CD4-positive, alpha-beta T cell treated with Interleukin-12 subunit alpha and Interleukin-12 subunit beta, for 1 hour (primary cell): ENCODE measurements at regions not wholly inside any gene's neighbourhood (a gene's known extent, or its start where the extent isn't known, plus 50 kb on each side); places are given as distances from the start of the nearest gene placed in this dataset.

Experiments used
- DNase-seq: peaks from one replicate; pipeline ENCODE4 v3.0.0-alpha.2; 2020

- no peak for DNase-seq
Measured at GRCh38 chr17:33580215-33580614, 287.1 kb upstream of the ASIC2 start.

- DNase-seq = no peak
Measured at GRCh38 chr17:33582661-33583060, 289.6 kb upstream of the ASIC2 start.

DNA sequence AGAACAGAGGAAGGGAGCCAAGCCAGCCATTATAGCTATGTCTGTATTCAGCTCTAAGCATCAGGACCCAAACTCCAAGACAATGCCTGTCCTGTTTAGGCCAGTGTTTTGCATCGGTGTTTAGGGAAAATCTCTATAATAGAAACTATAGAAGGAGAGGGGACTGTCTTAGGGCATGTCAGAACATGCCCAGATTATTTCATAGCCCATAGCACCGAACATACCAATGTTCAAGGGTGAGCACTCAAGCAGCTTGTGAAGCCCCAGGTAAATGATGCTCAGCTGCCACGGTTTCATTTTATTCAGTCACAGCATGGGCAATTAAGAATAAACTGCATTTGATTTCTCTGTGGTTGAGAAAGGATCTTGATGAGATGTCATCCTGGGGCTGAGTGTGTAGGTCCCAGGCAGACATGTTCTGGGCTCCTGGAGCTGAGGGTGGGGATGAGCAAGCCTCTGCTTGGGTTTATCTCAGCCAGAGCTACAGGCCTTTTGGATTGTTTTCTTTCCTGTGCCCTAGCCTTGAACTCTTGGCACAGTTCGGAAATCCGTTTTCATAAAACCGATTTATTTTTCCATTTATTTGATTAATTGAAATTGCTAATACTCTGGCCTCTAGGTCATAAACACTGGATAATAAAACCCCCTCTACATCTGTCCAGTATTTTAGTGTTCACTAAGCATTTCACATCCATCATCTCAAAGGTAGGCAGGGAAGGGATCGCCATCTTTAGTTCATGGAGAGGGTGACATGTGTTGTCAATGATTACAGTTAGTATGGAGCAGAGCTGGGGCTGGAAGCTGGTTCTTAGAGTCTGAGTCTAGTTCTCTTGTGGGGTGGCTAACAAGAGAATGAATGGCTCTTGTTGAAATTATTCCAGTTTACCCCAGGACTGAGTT is 290.7 kb upstream of the ASIC2 start:
- DNase-seq = no peak

DNA sequence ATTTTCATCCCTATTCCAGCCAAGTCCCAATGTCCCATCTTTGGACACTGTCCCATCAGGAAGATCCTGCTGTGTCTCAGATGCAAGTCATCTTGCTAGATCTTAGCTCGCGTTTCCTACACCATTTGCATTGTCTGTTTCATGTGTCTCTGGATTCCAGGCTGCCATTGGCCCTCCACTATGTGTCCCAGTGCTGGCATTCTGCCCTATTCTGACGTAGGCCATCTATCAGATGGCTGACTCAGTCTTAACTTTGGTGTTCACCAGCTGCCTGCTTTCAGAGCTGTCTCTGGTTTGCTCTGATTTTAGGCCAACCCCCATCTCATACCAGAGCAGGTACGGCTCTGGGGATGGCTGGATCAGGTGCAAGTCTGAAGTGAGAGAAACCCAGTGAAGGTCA is 300.9 kb upstream of the ASIC2 start:
- DNase-seq = no peak

DNA sequence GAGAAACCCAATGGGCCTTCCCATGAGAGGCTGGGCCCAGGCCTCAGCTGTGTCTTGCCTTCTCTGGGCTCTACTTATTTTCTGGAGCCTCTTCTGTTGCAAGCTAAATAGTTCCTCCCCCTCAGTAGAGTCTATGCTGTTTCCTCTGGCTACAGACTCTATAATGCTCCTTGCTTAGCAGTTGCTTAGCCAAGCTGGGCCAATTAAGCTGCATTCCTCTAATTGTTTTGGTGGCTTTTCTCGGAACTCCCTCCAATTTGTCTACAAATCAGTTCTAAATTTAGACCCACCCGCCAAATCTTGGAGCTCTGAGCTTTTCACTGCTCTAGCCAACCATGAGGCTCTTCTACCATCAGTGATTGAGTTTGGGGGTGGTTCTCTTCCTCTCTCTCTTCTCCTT is 302.7 kb upstream of the ASIC2 start:
- DNase-seq = no peak

- DNase-seq = no peak
Measured at GRCh38 chr17:33596899-33597298, 303.8 kb upstream of the ASIC2 start.

DNA sequence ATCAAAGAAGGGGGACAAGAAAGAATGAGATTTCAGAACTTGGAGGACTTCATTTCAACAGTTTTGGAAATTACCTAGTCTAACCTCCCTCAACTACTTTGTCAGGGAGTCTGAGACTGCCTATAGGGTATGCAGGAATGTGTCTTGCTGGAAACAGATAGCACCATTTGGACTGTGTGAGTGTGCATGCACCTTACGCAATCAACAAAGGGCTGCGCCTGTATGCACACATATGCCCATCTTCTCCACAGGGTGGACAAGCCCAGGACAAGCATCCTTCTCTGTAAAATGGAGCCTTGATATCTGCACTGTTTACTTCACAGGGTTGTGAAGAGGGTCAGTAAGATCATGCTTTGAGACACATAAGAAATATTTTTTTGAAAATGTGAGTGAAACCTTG is 305.7 kb upstream of the ASIC2 start:
- DNase-seq = no peak

DNA sequence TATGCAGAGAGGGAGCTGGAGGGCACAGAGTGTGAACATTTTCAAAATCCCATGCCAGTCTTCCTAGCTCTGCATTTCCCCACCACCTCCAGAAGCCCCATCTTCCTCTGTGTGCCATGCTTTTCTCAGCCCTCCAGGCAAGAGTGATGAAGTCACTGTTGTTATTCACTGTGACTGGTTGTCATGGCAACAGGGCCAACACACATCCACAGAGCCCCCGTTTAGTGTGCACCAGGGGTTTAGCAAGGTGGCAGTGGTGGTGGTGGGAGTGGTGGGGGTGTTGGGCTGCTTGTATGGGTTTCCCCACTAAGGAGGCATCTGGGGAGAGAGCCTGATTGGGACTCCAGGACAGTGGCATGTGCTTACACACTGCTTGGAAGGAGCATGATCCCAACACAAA is 309.9 kb upstream of the ASIC2 start:
- DNase-seq = no peak

DNA sequence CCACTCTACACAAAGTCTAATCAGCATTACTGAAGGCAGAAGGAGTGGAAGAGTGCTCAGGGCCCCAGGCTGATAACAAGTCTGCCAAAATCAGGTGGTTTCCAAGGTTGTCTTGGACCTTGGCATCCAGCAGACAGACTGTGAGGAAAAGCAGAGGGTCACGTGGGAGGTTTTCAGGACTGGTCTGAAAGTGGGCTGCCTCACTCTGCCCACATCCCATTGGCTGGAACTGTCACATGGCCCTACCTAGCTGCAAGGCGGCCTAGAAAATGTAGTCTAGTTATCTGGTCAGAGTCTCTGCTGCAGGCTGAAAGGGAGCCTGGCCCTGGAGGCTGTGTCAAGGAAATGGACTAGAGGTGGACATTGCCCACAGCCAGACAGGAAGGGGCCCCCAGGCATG is 310.7 kb upstream of the ASIC2 start:
- no peak for DNase-seq

- DNase-seq = no peak
Measured at GRCh38 chr17:33611532-33611931, 318.4 kb upstream of the ASIC2 start.

GRCh38 chr17:33615861-33616260 is 322.8 kb upstream of the ASIC2 start:
- DNase-seq = no peak

DNA sequence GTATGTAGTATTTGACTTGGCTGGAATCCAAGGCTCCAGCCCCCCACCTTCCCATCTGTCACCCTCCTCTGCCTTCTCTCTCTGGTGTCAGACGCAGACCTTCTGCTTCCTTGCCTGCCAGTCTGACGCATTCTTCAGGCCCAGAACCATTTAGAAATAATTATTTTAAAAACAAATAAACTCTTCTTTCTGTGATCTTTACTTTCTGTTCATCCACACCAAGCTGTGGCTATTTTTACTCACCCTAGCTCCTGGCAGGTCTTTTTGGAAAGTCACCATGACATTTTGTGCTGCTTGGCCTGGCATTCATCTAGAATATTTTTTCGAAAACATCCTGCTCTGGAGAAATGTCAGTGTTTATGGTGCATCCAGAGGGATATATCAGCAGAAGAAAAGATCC is 330.7 kb upstream of the ASIC2 start:
- no peak for DNase-seq

DNA sequence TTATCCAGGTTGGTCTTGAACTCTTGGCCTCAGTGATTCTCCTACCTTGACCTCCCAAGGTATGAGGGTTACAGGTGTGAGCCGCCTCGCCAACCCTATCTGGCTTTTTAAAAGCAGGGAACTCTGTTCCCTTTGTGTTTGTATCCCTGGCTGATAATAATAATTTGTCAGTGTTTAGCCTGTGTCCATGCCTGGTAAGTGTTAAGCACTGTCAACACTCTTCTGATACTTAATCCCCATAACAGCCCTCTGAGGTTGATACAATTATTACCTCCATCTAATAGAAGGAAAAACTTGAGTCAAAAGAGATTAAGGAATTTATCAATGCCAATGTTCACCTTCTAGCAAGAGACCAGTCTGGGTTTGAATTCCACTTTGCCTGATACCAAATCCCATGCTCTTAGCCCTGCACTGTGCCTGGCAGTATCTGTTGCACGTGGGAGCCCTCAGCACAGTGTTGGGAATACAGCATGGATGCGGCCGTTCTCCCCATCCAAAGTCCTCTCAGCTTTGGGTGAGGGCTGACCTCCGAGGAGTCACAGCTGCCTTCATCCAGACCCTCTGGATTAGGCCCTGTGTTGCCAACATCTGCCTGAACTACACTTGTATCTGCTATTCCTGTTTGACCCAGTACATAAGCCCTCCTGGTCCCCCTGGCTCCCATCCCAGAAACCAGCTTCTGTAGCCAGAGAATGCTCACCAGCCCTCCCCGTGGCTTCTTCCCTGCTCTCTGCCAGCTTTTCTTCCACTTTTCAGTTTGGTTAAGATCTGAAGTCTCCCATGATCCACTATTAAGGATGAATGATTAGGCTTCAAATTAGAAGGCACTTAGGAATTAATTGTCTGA is 335.6 kb upstream of the ASIC2 start:
- no peak for DNase-seq

- DNase-seq = no peak
Measured at GRCh38 chr17:33633446-33633845, 340.4 kb upstream of the ASIC2 start.

DNA sequence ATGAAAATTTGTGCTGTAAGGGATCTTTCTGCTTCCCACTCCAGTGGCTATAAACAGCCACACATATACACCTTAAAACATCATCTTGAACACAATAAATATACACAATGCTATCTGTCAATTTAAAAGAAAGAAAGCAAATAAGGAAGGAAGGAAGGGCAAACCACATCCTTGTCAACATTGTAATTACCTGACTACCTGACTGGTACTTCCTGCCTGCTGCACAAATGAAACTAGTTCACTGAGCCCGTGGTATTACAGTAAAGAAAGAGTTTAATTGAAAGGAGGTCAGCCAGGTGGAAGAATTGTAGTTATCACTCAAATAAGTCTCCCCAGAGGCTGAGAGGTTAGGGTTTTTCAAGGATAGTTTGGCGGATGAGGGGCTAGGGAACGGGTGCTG is 344.4 kb upstream of the ASIC2 start:
- no peak for DNase-seq

GRCh38 chr17:33639103-33639880 is 346.2 kb upstream of the ASIC2 start:
- no peak for DNase-seq

- no peak for DNase-seq
Measured at GRCh38 chr17:33640629-33641028, 347.5 kb upstream of the ASIC2 start.

DNA sequence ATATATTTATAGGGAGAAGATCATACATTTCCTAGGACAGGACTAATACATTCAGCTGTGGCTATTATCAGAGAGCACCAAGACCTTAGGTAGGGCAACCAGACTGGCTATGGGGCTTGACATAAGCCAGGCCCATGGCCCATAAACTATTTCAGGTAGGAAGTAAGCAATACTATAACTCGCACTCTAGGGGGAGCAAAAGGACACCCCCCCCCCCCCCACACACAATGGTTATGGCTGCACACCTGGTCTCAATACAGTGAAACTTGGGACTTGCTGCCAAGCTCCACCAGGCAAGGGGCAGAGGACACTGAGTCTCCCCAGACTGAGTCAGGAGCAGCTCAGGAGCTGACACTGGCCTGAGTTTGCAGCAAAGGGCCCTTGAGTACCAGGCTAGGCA is 348.9 kb upstream of the ASIC2 start:
- DNase-seq = no peak

GRCh38 chr17:33647956-33648355 is 354.9 kb upstream of the ASIC2 start:
- no peak for DNase-seq

GRCh38 chr17:33650304-33650703 is 357.2 kb upstream of the ASIC2 start:
- DNase-seq = no peak

DNA sequence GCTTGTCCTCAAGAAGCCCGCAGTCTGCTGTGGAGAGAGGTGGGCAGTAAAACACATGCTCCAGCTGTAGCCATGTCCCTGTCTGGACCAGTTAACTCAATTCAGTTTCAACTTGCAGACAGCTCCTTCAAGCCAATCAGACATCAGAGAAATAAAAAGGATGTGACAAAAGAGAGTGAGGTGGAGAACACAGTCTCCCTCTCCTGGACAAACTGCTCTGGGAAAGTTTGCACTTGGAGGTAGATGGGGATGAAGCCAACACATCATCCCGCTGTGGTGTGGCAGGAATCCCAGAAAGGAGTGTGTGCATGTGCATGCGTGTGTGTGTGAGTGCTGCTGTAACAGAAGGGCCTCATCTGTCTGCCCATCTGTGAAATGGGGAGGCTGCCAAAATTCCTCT is 358.6 kb upstream of the ASIC2 start:
- no peak for DNase-seq

- DNase-seq = no peak
Measured at GRCh38 chr17:33652731-33653398, 359.8 kb upstream of the ASIC2 start.

- DNase-seq = no peak
Measured at GRCh38 chr17:33653399-33653788, 360.3 kb upstream of the ASIC2 start.
